AG04450 (cell line): ENCODE measurements at regions not wholly inside any gene's neighbourhood (a gene's known extent, or its start where the extent isn't known, plus 50 kb on each side); places are given as distances from the start of the nearest gene placed in this dataset.
"Not testable (repeated sequence)": the region's sequence is repeated elsewhere in the genome, so short reads cannot be mapped to it uniquely, and the experiment has no call there.

Experiments
- CTCF ChIA-PET: fragments of 300-600, 350-600 bp; formaldehyde crosslinking; extraction: SDS; loops from one replicate; lab custom pipeline; 2022; ENCODE audit warnings: antibody characterized with exemption, inconsistent platforms; lab: Charles Lee
- POLR2A ChIA-PET: fragments of 350-600 bp; formaldehyde crosslinking; extraction: SDS; loops from one replicate; lab custom pipeline; 2021; ENCODE audit warnings: antibody characterized with exemption, inconsistent platforms; lab: Yijun Ruan, JAX
- DNase-seq: peaks from one replicate; pipeline ENCODE4 v3.0.0-alpha.2; 2011; ENCODE audit warnings: low read depth, low spot score
- H3K27ac ChIP-seq: one replicate; pipeline ENCODE4 v1.5.1; 2012; ENCODE audit warnings: low read depth, low read length, control low read depth
- H3K27me3 ChIP-seq: one replicate; pipeline ENCODE4 v1.6.0; 2012; ENCODE audit warnings: low read length; ENCODE audit not compliant: control insufficient read depth, insufficient read depth
- H3K4me3 ChIP-seq: 2 replicates; pipeline ENCODE4 v1.5.1; 2011; ENCODE audit warnings: mild to moderate bottlenecking, low read depth, low read length, control low read depth
- H3K9me3 ChIP-seq: 2 replicates; pipeline ENCODE4 v1.5.1; 2012; ENCODE audit warnings: low read length; ENCODE audit not compliant: control insufficient read depth, insufficient read depth
- TF ChIP-seq, protein P1 (sequence below): IDR thresholded peaks from 2 replicates; pipeline ENCODE4 v1.5.1; 2011; ENCODE audit warnings: low read depth, low read length, control low read depth, inconsistent platforms

DNA sequence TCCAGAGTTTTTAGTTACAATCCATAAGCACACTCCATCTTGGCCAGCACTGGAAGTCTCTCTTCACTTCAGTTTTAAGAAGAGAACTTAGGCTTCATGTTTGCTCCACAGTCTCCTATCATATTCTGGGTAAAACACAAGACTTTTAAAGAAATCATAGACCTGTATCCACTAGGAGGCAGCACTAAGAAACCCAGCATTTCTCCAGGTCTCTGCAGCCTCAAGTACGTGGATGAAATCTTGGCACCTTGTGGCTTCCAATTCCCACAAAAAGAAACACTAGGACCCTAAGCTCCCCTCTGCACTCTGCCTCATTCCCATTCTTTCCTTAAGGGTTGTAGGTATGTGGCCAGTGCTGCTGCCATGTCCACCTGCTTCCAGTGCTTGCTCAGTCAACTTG, 367.3 kb upstream of the CASK start:
- TF ChIP-seq, protein P1, sequence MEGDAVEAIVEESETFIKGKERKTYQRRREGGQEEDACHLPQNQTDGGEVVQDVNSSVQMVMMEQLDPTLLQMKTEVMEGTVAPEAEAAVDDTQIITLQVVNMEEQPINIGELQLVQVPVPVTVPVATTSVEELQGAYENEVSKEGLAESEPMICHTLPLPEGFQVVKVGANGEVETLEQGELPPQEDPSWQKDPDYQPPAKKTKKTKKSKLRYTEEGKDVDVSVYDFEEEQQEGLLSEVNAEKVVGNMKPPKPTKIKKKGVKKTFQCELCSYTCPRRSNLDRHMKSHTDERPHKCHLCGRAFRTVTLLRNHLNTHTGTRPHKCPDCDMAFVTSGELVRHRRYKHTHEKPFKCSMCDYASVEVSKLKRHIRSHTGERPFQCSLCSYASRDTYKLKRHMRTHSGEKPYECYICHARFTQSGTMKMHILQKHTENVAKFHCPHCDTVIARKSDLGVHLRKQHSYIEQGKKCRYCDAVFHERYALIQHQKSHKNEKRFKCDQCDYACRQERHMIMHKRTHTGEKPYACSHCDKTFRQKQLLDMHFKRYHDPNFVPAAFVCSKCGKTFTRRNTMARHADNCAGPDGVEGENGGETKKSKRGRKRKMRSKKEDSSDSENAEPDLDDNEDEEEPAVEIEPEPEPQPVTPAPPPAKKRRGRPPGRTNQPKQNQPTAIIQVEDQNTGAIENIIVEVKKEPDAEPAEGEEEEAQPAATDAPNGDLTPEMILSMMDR = no peak
- H3K27ac ChIP-seq = no peak overlapping the region
- H3K27me3 ChIP-seq = no peaks in the 10 kb centered on the region
- H3K4me3 ChIP-seq = no peak overlapping the region
- ChIA-PET CTCF (no interaction called here), POLR2A (no interaction called here)
- DNase-seq = no peak
- H3K9me3 ChIP-seq = no peaks in the 10 kb centered on the region

DNA sequence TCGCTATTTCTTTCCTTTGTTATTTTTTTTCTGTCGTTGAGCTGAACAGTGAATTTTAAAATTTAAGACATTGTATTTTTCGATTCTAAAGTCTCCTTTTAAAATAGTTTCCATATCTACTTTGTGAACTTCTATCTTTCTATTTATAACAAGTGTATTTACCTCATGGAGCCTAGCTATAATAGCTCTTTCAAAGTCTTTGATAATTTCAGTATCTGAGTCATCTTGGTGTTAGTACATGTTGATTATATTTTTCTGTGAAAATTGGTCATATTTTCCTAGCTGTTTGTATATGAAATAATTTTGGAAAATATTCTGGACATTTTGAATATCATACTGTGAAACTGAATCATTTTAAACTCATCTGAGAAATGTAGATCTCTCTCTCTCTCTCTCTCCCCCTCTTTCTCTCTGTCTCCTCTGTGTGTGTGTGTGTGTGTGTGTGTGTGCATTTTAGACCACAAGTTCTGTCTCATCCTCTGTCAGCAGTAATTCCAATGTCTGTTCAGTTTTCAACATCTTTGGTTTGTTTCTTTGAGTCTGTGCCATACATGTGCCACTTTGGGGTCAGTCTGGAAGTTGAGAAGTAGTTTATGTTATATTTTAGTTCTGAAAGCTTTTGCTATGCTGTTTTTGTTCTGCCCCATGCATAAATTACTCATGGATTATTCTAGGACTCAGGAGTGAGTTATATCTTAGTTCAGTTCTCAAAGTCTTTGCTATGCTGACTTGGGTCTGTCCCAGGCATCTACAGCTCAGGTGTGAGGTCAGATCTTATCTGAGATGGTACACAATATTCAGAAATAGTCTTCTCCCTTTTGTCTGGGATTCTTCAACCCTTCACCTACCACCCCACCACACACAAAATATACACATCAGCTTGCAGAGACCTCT, 366.4 kb upstream of the CASK start:
- no peak for DNase-seq
- H3K27me3 ChIP-seq = no peaks in the 10 kb centered on the region
- H3K27ac ChIP-seq = no peak overlapping the region
- no peaks in the 10 kb centered on the region for H3K9me3 ChIP-seq
- ChIA-PET CTCF (interaction anchor here (0.5 kb wide), 1 partner anchor 367 kb away, joined by 3 read pairs; no protein-coding TSS in a partner anchor), POLR2A (no interaction called here)
- TF ChIP-seq, protein P1 = no peak
- H3K4me3 ChIP-seq = no peak overlapping the region

DNA sequence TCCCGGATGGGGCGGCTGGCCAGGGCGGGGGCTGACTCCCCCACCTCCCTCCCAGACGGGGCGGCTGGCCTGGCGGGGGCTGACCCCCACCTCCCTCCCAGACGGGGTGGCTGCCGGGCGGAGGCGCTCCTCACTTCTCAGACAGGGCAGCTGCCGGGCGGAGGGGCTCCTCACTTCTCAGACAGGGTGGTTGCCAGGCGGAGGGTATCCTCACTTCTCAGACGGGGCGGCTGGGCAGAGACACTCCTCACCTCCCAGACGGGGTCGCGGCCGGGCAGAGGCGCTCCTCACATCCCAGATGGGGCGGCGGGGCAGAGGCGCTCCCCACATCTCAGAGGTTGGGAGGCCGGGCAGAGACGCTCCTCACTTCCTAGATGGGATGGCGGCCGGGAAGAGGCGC, 362.3 kb upstream of the CASK start:
- H3K9me3 ChIP-seq, POLR2A ChIA-PET, H3K27ac ChIP-seq, DNase-seq, H3K4me3 ChIP-seq, CTCF ChIA-PET, H3K27me3 ChIP-seq: not testable (repeated sequence)

DNA sequence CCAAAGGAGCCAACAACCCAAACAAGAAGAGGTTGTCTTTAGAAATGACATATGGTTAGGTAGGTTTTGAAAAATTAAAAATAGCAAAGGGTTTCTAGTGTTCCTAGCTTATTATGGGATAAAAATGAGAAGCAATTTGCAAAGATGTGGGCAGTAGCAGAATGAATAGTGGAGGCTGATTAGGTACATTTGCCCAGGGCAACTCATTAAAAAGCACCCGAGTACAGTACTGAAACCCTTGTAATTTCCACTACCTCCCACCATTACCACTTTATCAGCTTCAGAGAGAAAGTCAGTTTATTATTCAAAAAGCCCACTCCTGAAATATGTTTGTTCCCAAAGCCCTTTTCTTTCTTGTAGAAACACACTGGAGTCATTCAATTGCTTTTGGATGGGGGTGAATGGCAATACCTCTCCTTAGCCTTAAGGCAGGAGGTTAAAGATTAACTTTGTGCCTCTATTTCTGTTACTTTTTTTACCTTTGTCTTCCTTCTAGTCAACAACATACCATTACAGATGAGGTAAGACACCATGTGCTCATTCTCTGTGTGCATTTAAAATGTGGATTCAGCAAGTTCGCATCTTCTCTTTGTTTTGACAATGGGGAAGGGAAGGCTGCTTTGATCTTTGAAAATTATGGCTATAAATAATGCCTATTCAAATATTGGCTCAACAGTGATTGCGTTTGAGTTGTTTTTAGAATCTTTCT, 353.8 kb upstream of the CASK start:
- H3K9me3 ChIP-seq = no peaks in the 10 kb centered on the region
- H3K27me3 ChIP-seq = no peaks in the 10 kb centered on the region
- ChIA-PET CTCF (no interaction called here), POLR2A (no interaction called here)
- H3K27ac ChIP-seq = no peak overlapping the region
- TF ChIP-seq, protein P1 = no peak
- no peak for DNase-seq
- no peak overlapping the region for H3K4me3 ChIP-seq

DNA sequence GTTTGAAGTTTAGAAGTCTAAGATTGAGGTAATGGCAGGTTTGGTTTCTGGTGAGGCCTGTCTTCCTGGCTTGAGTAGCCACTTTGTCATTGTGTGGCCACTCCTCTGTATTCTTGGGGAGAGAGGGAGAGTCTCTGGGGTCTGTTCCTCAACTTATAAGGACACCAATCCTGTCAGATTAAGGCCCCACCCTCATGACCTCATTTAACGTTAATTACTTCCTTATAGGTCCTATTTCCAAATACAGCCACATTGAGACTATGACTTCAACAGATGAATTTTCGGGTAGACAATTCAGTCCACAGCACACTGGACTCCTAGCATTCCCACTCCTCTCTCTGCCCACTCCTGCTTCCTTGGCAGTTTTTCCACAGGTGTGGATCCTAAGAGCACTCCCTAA, 350.8 kb upstream of the CASK start:
- no peaks in the 10 kb centered on the region for H3K27me3 ChIP-seq
- DNase-seq = no peak
- ChIA-PET POLR2A (no interaction called here), CTCF (no interaction called here)
- TF ChIP-seq, protein P1 = no peak
- H3K27ac ChIP-seq = no peak overlapping the region
- no peak overlapping the region for H3K4me3 ChIP-seq
- H3K9me3 ChIP-seq = no peaks in the 10 kb centered on the region
